BE2C (cell line): ENCODE measurements at regions not wholly inside any gene's neighbourhood (a gene's known extent, or its start where the extent isn't known, plus 50 kb on each side); places are given as distances from the start of the nearest gene placed in this dataset.

Experiments used
- DNase-seq: peaks from one replicate; pipeline ENCODE4 v3.0.0-alpha.2; 2020
- H3K27me3 ChIP-seq: fragments of 250-450 bp; sonication (Bioruptor Pico); 2 replicates; pipeline ENCODE4 v1.5.1; 2020; ENCODE audit warnings: mild to moderate bottlenecking
- H3K36me3 ChIP-seq: fragments of 250-450 bp; sonication (Bioruptor Pico); 2 replicates; pipeline ENCODE4 v1.5.1; 2020; ENCODE audit warnings: mild to moderate bottlenecking
- H3K4me1 ChIP-seq: fragments of 250-450 bp; sonication (Bioruptor Pico); 2 replicates; pipeline ENCODE4 v1.5.1; 2020
- H3K4me3 ChIP-seq: 2 replicates; pipeline ENCODE4 v1.5.1; 2011; ENCODE audit warnings: low read depth, low read length
- H3K9me3 ChIP-seq: fragments of 250-450 bp; sonication (Bioruptor Pico); 2 replicates; pipeline ENCODE4 v1.5.1; 2020
- CTCF ChIP-seq: IDR thresholded peaks from 2 replicates; pipeline ENCODE4 v1.5.1; 2012; ENCODE audit warnings: mild to moderate bottlenecking, low read depth, low read length

- H3K4me1 ChIP-seq: no peaks in the 10 kb centered on the region
- no peaks in the 10 kb centered on the region for H3K27me3 ChIP-seq
- H3K9me3 ChIP-seq: no peaks in the 10 kb centered on the region
- DNase-seq: no peak
- no peak for TF ChIP-seq CTCF
- no peaks in the 10 kb centered on the region for H3K36me3 ChIP-seq
- H3K4me3 ChIP-seq: no peak overlapping the region
Measured at GRCh38 chr16:60558936-60559335, 1477.3 kb downstream of the CDH8 start.

- DNase-seq: no peak
- Histone ChIP-seq H3K27me3 (no peaks in the 10 kb centered on the region), H3K4me1 (no peaks in the 10 kb centered on the region), H3K9me3 (no peaks in the 10 kb centered on the region), H3K36me3 (no peaks in the 10 kb centered on the region), H3K4me3 (no peak overlapping the region)
- TF ChIP-seq CTCF: no peak
Measured at GRCh38 chr16:60553090-60553757, 1483.0 kb downstream of the CDH8 start.

- Histone ChIP-seq H3K27me3 (no peaks in the 10 kb centered on the region), H3K4me3 (no peak overlapping the region), H3K36me3 (no peaks in the 10 kb centered on the region), H3K4me1 (no peaks in the 10 kb centered on the region), H3K9me3 (no peaks in the 10 kb centered on the region; the same call in 1 of the 2 replicates)
- DNase-seq: no peak
- no peak for TF ChIP-seq CTCF
Measured at GRCh38 chr16:60541535-60541934, 1494.7 kb downstream of the CDH8 start.

GRCh38 chr16:60510941-60511340 lies 1525.3 kb downstream of the CDH8 start:
- Histone ChIP-seq H3K9me3 (no peaks in the 10 kb centered on the region; the same call in 1 of the 2 replicates), H3K27me3 (no peaks in the 10 kb centered on the region), H3K36me3 (no peaks in the 10 kb centered on the region), H3K4me1 (no peaks in the 10 kb centered on the region), H3K4me3 (no peak overlapping the region)
- no peak for TF ChIP-seq CTCF
- DNase-seq: no peak

- DNase-seq: no peak
- no peak for TF ChIP-seq CTCF
- no peaks in the 10 kb centered on the region for H3K4me1 ChIP-seq
- H3K36me3 ChIP-seq: no peaks in the 10 kb centered on the region
- no peak overlapping the region for H3K4me3 ChIP-seq
- no peaks in the 10 kb centered on the region for H3K27me3 ChIP-seq
- H3K9me3 ChIP-seq: no peaks in the 10 kb centered on the region; the same call in 1 of the 2 replicates
Measured at GRCh38 chr16:60510208-60510607, 1526.0 kb downstream of the CDH8 start.

- Histone ChIP-seq H3K27me3 (no peaks in the 10 kb centered on the region), H3K4me3 (no peak overlapping the region), H3K9me3 (no peaks in the 10 kb centered on the region), H3K4me1 (no peaks in the 10 kb centered on the region), H3K36me3 (no peaks in the 10 kb centered on the region)
- no peak for TF ChIP-seq CTCF
- no peak for DNase-seq
Measured at GRCh38 chr16:60491273-60491672, 1545.0 kb downstream of the CDH8 start.
